H1 (cell line): ENCODE measurements at regions not wholly inside any gene's neighbourhood (a gene's known extent, or its start where the extent isn't known, plus 50 kb on each side); places are given as distances from the start of the nearest gene placed in this dataset.

Source experiments
- CTCF ChIA-PET: fragments of 300-600 bp; sonication (Branson Sonifier 250); formaldehyde crosslinking; loops from one replicate; lab custom pipeline; 2021; ENCODE audit not compliant: partially characterized antibody; lab: Charles Lee
- POLR2A ChIA-PET: fragments of 300-600 bp; sonication (Branson Sonifier 250); formaldehyde crosslinking; loops from one replicate; lab custom pipeline; 2021; ENCODE audit warnings: inconsistent platforms; ENCODE audit not compliant: partially characterized antibody; lab: Charles Lee
- DNase-seq, 2 experiments: peaks; one replicate each; pipeline versions ENCODE4 v3.0.0 to v3.0.0-alpha.2; 2010 to 2022; ENCODE audit warnings: low spot score in 2 of 2, low read depth in 1 of 2, mixed read lengths in 1 of 2
- FAIRE-seq: peaks from 2 replicates; lab custom pipeline; 2011; peaks lifted over from hg19 to GRCh38; lab: Jason Lieb, UNC
- H2AFZ ChIP-seq: 2 replicates; pipeline ENCODE4 v1.8.1; 2012; ENCODE audit warnings: low read length, inconsistent platforms
- H2AK5ac ChIP-seq: 2 replicates; pipeline ENCODE4 v1.6.1; 2013; ENCODE audit warnings: low read depth, low read length
- H2BK120ac ChIP-seq: replicated peaks from 2 replicates; pipeline ENCODE3; 2013; ENCODE audit warnings: low read depth, low read length, inconsistent platforms
- H2BK12ac ChIP-seq: 2 replicates; pipeline ENCODE4 v1.6.1; 2013; ENCODE audit warnings: low read depth, low read length
- H2BK15ac ChIP-seq: 2 replicates; pipeline ENCODE4 v1.6.1; 2013; ENCODE audit warnings: low read length
- H2BK20ac ChIP-seq: 2 replicates; pipeline ENCODE4 v1.6.1; 2013; ENCODE audit warnings: low read length
- H2BK5ac ChIP-seq: 2 replicates; pipeline ENCODE4 v1.6.1; 2013; ENCODE audit warnings: low read depth, low read length
- H3K14ac ChIP-seq: 2 replicates; pipeline ENCODE4 v1.6.1; 2013; ENCODE audit warnings: inconsistent platforms; ENCODE audit not compliant: insufficient read length
- H3K18ac ChIP-seq: 2 replicates; pipeline ENCODE4 v1.6.1; 2013; ENCODE audit warnings: low read length; ENCODE audit errors: extremely low read depth
- H3K23ac ChIP-seq: 2 replicates; pipeline ENCODE4 v1.6.1; 2013; ENCODE audit warnings: inconsistent platforms; ENCODE audit not compliant: insufficient read length
- H3K23me2 ChIP-seq: 2 replicates; pipeline ENCODE4 v1.6.1; 2013; ENCODE audit warnings: low read depth, low read length
- H3K27ac ChIP-seq: 2 replicates; pipeline ENCODE4 v1.6.1; 2011; ENCODE audit warnings: low read depth, low read length, inconsistent platforms
- H3K27me3 ChIP-seq, 4 experiments: replicated peaks in 1 of 4; 1 replicate in 1 of 4; 2 replicates in 3 of 4; pipeline versions ENCODE4 v1.6.1 to v1.8.1; 2011 to 2013; ENCODE audit warnings: low read length in 3 of 4, mild to moderate bottlenecking in 3 of 4, inconsistent platforms in 2 of 4, mixed read lengths in 2 of 4, moderate library complexity in 1 of 4; ENCODE audit not compliant: control insufficient read depth in 3 of 4, insufficient read depth in 3 of 4; ENCODE audit errors: extremely low read depth in 1 of 4
- H3K36me3 ChIP-seq, 4 experiments: 2 replicates each; pipeline versions ENCODE4 v1.6.1 to v1.8.1; 2011 to 2013; ENCODE audit warnings: mild to moderate bottlenecking in 4 of 4, low read length in 3 of 4, moderate library complexity in 2 of 4, control low read depth in 1 of 4, inconsistent platforms in 1 of 4; ENCODE audit not compliant: insufficient read depth in 4 of 4, control insufficient read depth in 2 of 4
- H3K4ac ChIP-seq: replicated peaks from 2 replicates; pipeline ENCODE3; 2013; ENCODE audit warnings: low read length, low read depth, mixed read lengths, inconsistent platforms; ENCODE audit not compliant: insufficient read length
- H3K4me1 ChIP-seq, 4 experiments: replicated peaks in 1 of 4; 1 replicate in 1 of 4; 2 replicates in 3 of 4; pipeline versions ENCODE4 v1.6.1 to v1.8.1; 2011 to 2013; ENCODE audit warnings: low read length in 3 of 4, inconsistent platforms in 2 of 4, mixed read lengths in 1 of 4; ENCODE audit not compliant: insufficient read depth in 4 of 4, control insufficient read depth in 3 of 4
- H3K4me2 ChIP-seq, 2 experiments: 2 replicates each; pipeline versions ENCODE4 v1.6.1 to v1.8.1; 2011 to 2013; ENCODE audit warnings: low read depth in 2 of 2, low read length in 2 of 2, control low read depth in 1 of 2, inconsistent platforms in 1 of 2, mild to moderate bottlenecking in 1 of 2; ENCODE audit not compliant: insufficient read depth in 1 of 2
- H3K4me3 ChIP-seq, 4 experiments: fragments of 200-600, 300-600 bp in 1 of 4; sonication (generic), shearing (Covaris generic), sonication (Bioruptor Twin) in 1 of 4; 2 replicates each; pipeline versions ENCODE4 v1.5.1 to v1.8.1; 2011 to 2016; ENCODE audit warnings: low read length in 4 of 4, low read depth in 3 of 4, control low read depth in 2 of 4, inconsistent platforms in 2 of 4, mild to moderate bottlenecking in 2 of 4, mixed read lengths in 1 of 4, moderate library complexity in 1 of 4; ENCODE audit not compliant: insufficient read depth in 2 of 4; ENCODE audit errors: extremely low read depth in 1 of 4
- H3K56ac ChIP-seq: replicated peaks from 2 replicates; pipeline ENCODE3; 2013; ENCODE audit warnings: low read depth, mild to moderate bottlenecking, mixed read lengths, low read length, inconsistent platforms; ENCODE audit not compliant: insufficient read length
- H3K79me1 ChIP-seq: 2 replicates; pipeline ENCODE4 v1.6.1; 2013; ENCODE audit warnings: low read depth, low read length, control low read depth
- H3K79me2 ChIP-seq, 2 experiments: 2 replicates each; pipeline versions ENCODE4 v1.6.1 to v1.8.1; 2012 to 2013; ENCODE audit warnings: low read length in 2 of 2, mild to moderate bottlenecking in 2 of 2, inconsistent platforms in 1 of 2; ENCODE audit not compliant: insufficient read depth in 2 of 2, control insufficient read depth in 1 of 2
- H3K9ac ChIP-seq, 4 experiments: replicated peaks in 1 of 4; 1 replicate in 1 of 4; 2 replicates in 3 of 4; pipeline versions ENCODE4 v1.6.1 to v1.8.1; 2011 to 2013; ENCODE audit warnings: low read depth in 3 of 4, low read length in 3 of 4, control low read depth in 2 of 4, mild to moderate bottlenecking in 2 of 4, moderate library complexity in 2 of 4, inconsistent platforms in 1 of 4; ENCODE audit errors: extremely low read depth in 1 of 4
- H3K9me3 ChIP-seq, 2 experiments: 2 replicates each; pipeline versions ENCODE4 v1.6.1 to v1.8.1; 2012 to 2013; ENCODE audit warnings: mild to moderate bottlenecking in 2 of 2, moderate library complexity in 2 of 2, control low read depth in 1 of 2, inconsistent platforms in 1 of 2, low read depth in 1 of 2, low read length in 1 of 2, mixed read lengths in 1 of 2; ENCODE audit not compliant: insufficient read depth in 2 of 2
- H4K20me1 ChIP-seq, 2 experiments: replicated peaks in 1 of 2; 2 replicates each; pipeline versions ENCODE3 to v1.8.1; 2011 to 2013; ENCODE audit warnings: inconsistent platforms in 2 of 2, low read length in 2 of 2, mild to moderate bottlenecking in 1 of 2; ENCODE audit not compliant: insufficient read depth in 2 of 2, control insufficient read depth in 1 of 2
- H4K5ac ChIP-seq: 2 replicates; pipeline ENCODE4 v1.6.1; 2013; ENCODE audit warnings: low read length, low read depth, mixed read lengths, inconsistent platforms; ENCODE audit not compliant: insufficient read length
- H4K8ac ChIP-seq: 2 replicates; pipeline ENCODE4 v1.8.0; 2013; ENCODE audit warnings: mild to moderate bottlenecking, moderate library complexity, low read length, inconsistent platforms; ENCODE audit not compliant: insufficient read depth; ENCODE audit errors: extremely low read depth
- H4K91ac ChIP-seq: replicated peaks from 2 replicates; pipeline ENCODE3; 2013; ENCODE audit warnings: low read length, mixed read lengths, inconsistent platforms; ENCODE audit not compliant: insufficient read length
- ASH2L ChIP-seq: fragments of 200-600, 300-600 bp; sonication (generic); IDR thresholded peaks from one replicate; pipeline ENCODE4 v1.7.1; 2017; ENCODE audit warnings: low read length
- CBX8 ChIP-seq: fragments of 300-800, 300-1000 bp; sonication (generic); IDR thresholded peaks from 2 replicates; pipeline ENCODE4 v1.7.1; 2016; ENCODE audit warnings: low read depth, low read length, borderline replicate concordance
- GTF2F1 ChIP-seq: IDR thresholded peaks from 2 replicates; pipeline ENCODE4 v1.6.1; 2012; ENCODE audit warnings: low read depth, low read length, improper control_type of control experiment, borderline replicate concordance
- KDM1A ChIP-seq: fragments of 200-600, 300-600 bp; sonication (generic); IDR thresholded peaks from 2 replicates; pipeline ENCODE4 v1.7.1; 2016; ENCODE audit warnings: mild to moderate bottlenecking, low read length, borderline replicate concordance
- SRF ChIP-seq: IDR thresholded peaks from 2 replicates; pipeline ENCODE4 v1.6.1; 2011; ENCODE audit warnings: mild to moderate bottlenecking, low read depth, low read length, moderate library complexity
- TAF7 ChIP-seq: optimal IDR thresholded peaks from 2 replicates; pipeline ENCODE3; 2011; ENCODE audit warnings: low read depth, mild to moderate bottlenecking, inconsistent platforms, low read length, moderate library complexity, borderline replicate concordance
- TCF12 ChIP-seq: IDR thresholded peaks from 2 replicates; pipeline ENCODE4 v1.6.1; 2011; ENCODE audit warnings: low read depth, mild to moderate bottlenecking, low read length
- YY1 ChIP-seq: IDR thresholded peaks from 2 replicates; pipeline ENCODE4 v1.6.1; 2011; ENCODE audit warnings: low read depth, mild to moderate bottlenecking, low read length
- WGBS, 2 experiments: shearing (Covaris generic) in 1 of 2; methylation state at CpG; one replicate each; pipeline versions ENCODE4 v1.1.6 to v1.1.7; 2013 to 2015; ENCODE audit warnings: low lambda C conversion rate in 2 of 2, mixed read lengths in 2 of 2, inconsistent platforms in 1 of 2, low coverage in 1 of 2, missing lambda C conversion rate in 1 of 2; ENCODE audit not compliant: insufficient replicate concordance in 2 of 2, insufficient coverage in 1 of 2, insufficient read length in 1 of 2; ENCODE audit errors: extremely low coverage in 1 of 2, missing lambda C conversion rate in 1 of 2; 5-methylcytosine and 5-hydroxymethylcytosine counted together
- TF ChIP-seq, protein P1 (sequence below): IDR thresholded peaks from 2 replicates; pipeline ENCODE4 v1.6.1; 2012; ENCODE audit warnings: inconsistent platforms

DNA sequence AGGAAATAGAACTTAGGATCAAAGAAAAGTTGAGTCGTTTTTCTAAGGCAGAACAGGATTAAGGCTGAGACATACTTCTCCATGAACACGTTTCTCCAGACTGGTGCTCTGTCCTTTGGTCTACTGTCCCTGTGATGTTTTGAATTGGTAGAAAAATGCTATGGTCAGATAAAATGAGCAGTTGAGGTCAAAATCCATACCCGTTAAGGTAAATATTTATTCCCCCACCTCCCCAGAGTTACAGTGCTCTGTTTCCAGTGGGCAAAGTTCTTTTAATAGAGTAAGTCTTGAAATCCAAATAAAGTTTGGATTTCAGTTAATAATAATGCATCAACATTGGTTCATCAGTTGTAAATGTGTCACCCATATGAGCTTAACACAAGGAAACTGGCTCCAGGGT lies 74.5 kb downstream of the PTHLH start:
- no peaks in the 10 kb centered on the region for H3K9me3 ChIP-seq
- H3K27ac ChIP-seq: no peak overlapping the region
- no peak overlapping the region for H4K91ac ChIP-seq
- no peak overlapping the region for H3K14ac ChIP-seq
- no peak for DNase-seq
- H2BK12ac ChIP-seq: no peak overlapping the region
- no peak overlapping the region for H3K56ac ChIP-seq
- no peak overlapping the region for H2AFZ ChIP-seq
- no peaks in the 10 kb centered on the region for H3K36me3 ChIP-seq
- H4K5ac ChIP-seq: no peak overlapping the region
- no peaks in the 10 kb centered on the region for H3K27me3 ChIP-seq
- H3K4me1 ChIP-seq: no peaks in the 10 kb centered on the region
- POLR2A ChIA-PET: no interaction called here
- no peak overlapping the region for H3K4me2 ChIP-seq
- no peaks in the 10 kb centered on the region for H4K20me1 ChIP-seq
- no peaks in the 10 kb centered on the region for H3K79me2 ChIP-seq
- no peaks in the 10 kb centered on the region for H3K79me1 ChIP-seq
- H3K4ac ChIP-seq: no peak overlapping the region
- H2BK5ac ChIP-seq: no peak overlapping the region
- no peak overlapping the region for H3K9ac ChIP-seq
- H2BK15ac ChIP-seq: no peak overlapping the region
- no peak overlapping the region for H2BK120ac ChIP-seq
- CTCF ChIA-PET: no interaction called here
- no peak overlapping the region for H2BK20ac ChIP-seq
- WGBS, 2 experiments: 87% methylated on average over 3 of the region's 3 CpGs; no CpG with 5 or more reads in 1 of the 2 experiments
- no peak overlapping the region for H3K18ac ChIP-seq
- H3K23ac ChIP-seq: no peak overlapping the region
- H3K23me2 ChIP-seq: no peaks in the 10 kb centered on the region
- no peak overlapping the region for H4K8ac ChIP-seq
- FAIRE-seq: no peak
- no peak overlapping the region for H3K4me3 ChIP-seq
- no peak overlapping the region for H2AK5ac ChIP-seq
- no peak for TF ChIP-seq GTF2F1
- TF ChIP-seq, protein P1, sequence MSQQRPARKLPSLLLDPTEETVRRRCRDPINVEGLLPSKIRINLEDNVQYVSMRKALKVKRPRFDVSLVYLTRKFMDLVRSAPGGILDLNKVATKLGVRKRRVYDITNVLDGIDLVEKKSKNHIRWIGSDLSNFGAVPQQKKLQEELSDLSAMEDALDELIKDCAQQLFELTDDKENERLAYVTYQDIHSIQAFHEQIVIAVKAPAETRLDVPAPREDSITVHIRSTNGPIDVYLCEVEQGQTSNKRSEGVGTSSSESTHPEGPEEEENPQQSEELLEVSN: no peak
- TF ChIP-seq CBX8: no peak
- no peak for TF ChIP-seq KDM1A
- no peak for TF ChIP-seq SRF
- no peak for TF ChIP-seq TCF12
- no peak for TF ChIP-seq ASH2L
- no peak for TF ChIP-seq TAF7
- TF ChIP-seq YY1: no peak
